ENCODE measurements at regions not wholly inside any gene's neighbourhood (a gene's known extent, or its start where the extent isn't known, plus 50 kb on each side); places are given as distances from the start of the nearest gene placed in this dataset.

GRCh38 chr13:31053091-31053490, 108.6 kb downstream of the HSPH1 start:
- no peak overlapping the region for H3K27ac Mint-ChIP-seq (ENCODE audit: low read depth, unreplicated experiment)
- no peaks in the 10 kb centered on the region for H3K36me3 Mint-ChIP-seq (ENCODE audit: insufficient read depth, unreplicated experiment)
- H3K9me3 Mint-ChIP-seq (ENCODE audit: unreplicated experiment) = no peaks in the 10 kb centered on the region
- BruUV-seq (replicated peaks) = no TSS peak
- H3K4me1 Mint-ChIP-seq (ENCODE audit: insufficient read depth, unreplicated experiment) = no peaks in the 10 kb centered on the region
- no peaks in the 10 kb centered on the region for H3K27me3 Mint-ChIP-seq (ENCODE audit: insufficient read depth, unreplicated experiment)
- POLR2A ChIA-PET = interaction anchor here (0.7 to 2.2 kb wide), 8 partner anchors 9 to 437 kb away, joined by 3 to 8 read pairs (median 4); no protein-coding TSS in a partner anchor
- H3K4me3 Mint-ChIP-seq (ENCODE audit: unreplicated experiment) = no peak overlapping the region
- no peak for TF ChIP-seq CTCF (IDR thresholded peaks at IDR 0.05; ENCODE audit: unreplicated experiment)
- intact Hi-C loops (cut with micrococcal nuclease) = no loop called here
- peak; percentile 88 for DNase-seq (ENCODE audit: unreplicated experiment)
- CTCF ChIA-PET = interaction anchor here (0.6 to 1.5 kb wide), 4 partner anchors 8 to 497 kb away, joined by 3 to 4 read pairs (median 3); no protein-coding TSS in a partner anchor

DNA sequence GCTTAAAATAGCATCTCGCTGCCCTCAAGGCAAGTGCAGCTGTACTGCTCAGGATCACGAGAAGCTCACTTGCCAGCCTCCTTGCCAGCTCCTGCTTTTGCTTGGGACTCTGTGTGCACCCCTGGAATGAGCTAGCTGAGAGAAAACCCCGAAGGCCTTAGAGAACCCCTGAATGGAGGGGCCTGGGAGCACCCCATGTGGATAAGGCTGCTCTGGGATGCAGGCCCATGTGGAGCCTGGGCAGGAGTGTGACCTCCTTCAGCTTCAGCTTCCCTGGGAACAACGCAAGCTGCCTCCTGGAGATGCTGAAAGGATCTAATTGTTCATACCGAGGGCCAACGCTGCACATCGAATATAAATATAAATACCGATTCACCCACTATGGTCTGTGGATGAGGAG, 109.2 kb downstream of the HSPH1 start:
- ChIA-PET POLR2A (interaction anchor here (0.6 to 2.2 kb wide), 6 partner anchors 14 to 108 kb away, joined by 3 to 8 read pairs (median 4); no protein-coding TSS in a partner anchor), CTCF (interaction anchor here (0.6 to 1.5 kb wide), 4 partner anchors 16 to 109 kb away, joined by 3 to 5 read pairs (median 3); no protein-coding TSS in a partner anchor)
- H3K4me1 Mint-ChIP-seq (ENCODE audit: insufficient read depth, unreplicated experiment) = no peaks in the 10 kb centered on the region
- H3K4me3 Mint-ChIP-seq (ENCODE audit: unreplicated experiment) = no peak overlapping the region
- TF ChIP-seq CTCF (IDR thresholded peaks at IDR 0.05; ENCODE audit: unreplicated experiment) = no peak
- H3K27ac Mint-ChIP-seq (ENCODE audit: low read depth, unreplicated experiment) = no peak overlapping the region
- no peaks in the 10 kb centered on the region for H3K27me3 Mint-ChIP-seq (ENCODE audit: insufficient read depth, unreplicated experiment)
- intact Hi-C loops (cut with micrococcal nuclease) = no loop called here
- no peaks in the 10 kb centered on the region for H3K9me3 Mint-ChIP-seq (ENCODE audit: unreplicated experiment)
- no peaks in the 10 kb centered on the region for H3K36me3 Mint-ChIP-seq (ENCODE audit: insufficient read depth, unreplicated experiment)
- no peak for DNase-seq (ENCODE audit: unreplicated experiment)
- no TSS peak for BruUV-seq (replicated peaks)

GRCh38 chr13:31051999-31052398, 109.7 kb downstream of the HSPH1 start:
- Mint-ChIP-seq H3K27ac (ENCODE audit: low read depth, unreplicated experiment) (no peak overlapping the region), H3K36me3 (ENCODE audit: insufficient read depth, unreplicated experiment) (no peaks in the 10 kb centered on the region), H3K27me3 (ENCODE audit: insufficient read depth, unreplicated experiment) (no peaks in the 10 kb centered on the region), H3K9me3 (ENCODE audit: unreplicated experiment) (no peaks in the 10 kb centered on the region), H3K4me1 (ENCODE audit: insufficient read depth, unreplicated experiment) (no peaks in the 10 kb centered on the region), H3K4me3 (ENCODE audit: unreplicated experiment) (no peak overlapping the region)
- intact Hi-C loops (cut with micrococcal nuclease) = no loop called here
- TF ChIP-seq CTCF (IDR thresholded peaks at IDR 0.05; ENCODE audit: unreplicated experiment) = no peak
- POLR2A ChIA-PET = interaction anchor here (0.6 to 2.2 kb wide), 3 partner anchors 15 to 108 kb away, joined by 3 to 8 read pairs (median 3); no protein-coding TSS in a partner anchor
- CTCF ChIA-PET = interaction anchor here (0.6 to 1.5 kb wide), 5 partner anchors 15 to 109 kb away, joined by 3 to 5 read pairs (median 3); no protein-coding TSS in a partner anchor
- no TSS peak for BruUV-seq (replicated peaks)
- DNase-seq (ENCODE audit: unreplicated experiment) = no peak

DNA sequence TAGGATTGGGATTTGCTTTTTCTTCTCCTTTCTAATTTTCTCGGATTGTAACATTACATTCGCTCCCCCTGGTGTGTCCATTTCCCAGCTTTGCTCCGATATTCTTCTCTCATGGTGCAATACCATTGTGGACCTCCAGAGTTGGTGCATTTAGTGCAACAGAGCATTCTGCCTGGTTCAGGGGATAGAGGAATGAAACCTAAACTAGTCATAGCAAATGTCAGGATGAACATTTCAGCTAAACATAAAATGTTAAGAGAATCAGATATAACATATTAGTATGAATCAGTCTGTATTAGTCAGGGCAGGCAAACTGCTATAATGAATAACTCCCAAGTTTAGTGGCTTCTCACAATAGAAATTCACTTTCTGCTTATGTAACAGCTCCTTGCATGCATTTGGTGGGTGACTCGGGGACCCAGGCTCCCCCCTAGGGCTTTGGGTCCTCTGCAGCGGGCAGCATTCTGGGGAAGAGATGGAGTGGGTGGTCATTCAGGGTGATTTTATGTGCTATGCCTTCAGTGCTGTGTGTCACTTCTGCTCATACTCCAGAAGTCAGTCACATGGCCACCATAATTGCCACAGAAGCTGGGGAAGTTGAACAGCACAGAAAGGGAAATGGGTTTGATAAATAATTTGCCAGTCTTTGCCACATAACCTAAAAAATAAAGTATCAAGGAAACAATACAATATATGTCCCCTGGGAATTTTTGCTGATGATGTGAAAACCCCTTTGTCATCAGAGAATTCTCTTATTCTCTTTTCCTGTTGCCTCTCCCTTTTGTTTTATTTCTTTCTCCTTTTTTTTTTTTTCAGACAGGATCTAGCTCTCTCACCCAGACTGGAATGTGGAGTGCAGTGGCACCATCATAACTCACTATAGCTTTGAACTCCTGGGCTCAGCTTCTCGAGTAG, 111.0 kb downstream of the HSPH1 start:
- intact Hi-C loops (cut with micrococcal nuclease) = no loop called here
- H3K36me3 Mint-ChIP-seq (ENCODE audit: insufficient read depth, unreplicated experiment) = no peaks in the 10 kb centered on the region
- ChIA-PET POLR2A (interaction anchor here (1.0 kb wide), 2 partner anchors 43 to 81 kb away, joined by 3 to 4 read pairs; no protein-coding TSS in a partner anchor), CTCF (interaction anchor here (0.6 to 1.4 kb wide), 6 partner anchors 16 to 1321 kb away, joined by 3 to 5 read pairs (median 3); no protein-coding TSS in a partner anchor)
- H3K4me3 Mint-ChIP-seq (ENCODE audit: unreplicated experiment) = no peak overlapping the region
- no peak for DNase-seq (ENCODE audit: unreplicated experiment)
- no peak for TF ChIP-seq CTCF (IDR thresholded peaks at IDR 0.05; ENCODE audit: unreplicated experiment)
- H3K27ac Mint-ChIP-seq (ENCODE audit: low read depth, unreplicated experiment) = no peak overlapping the region
- H3K27me3 Mint-ChIP-seq (ENCODE audit: insufficient read depth, unreplicated experiment) = no peaks in the 10 kb centered on the region
- no TSS peak for BruUV-seq (replicated peaks)
- H3K9me3 Mint-ChIP-seq (ENCODE audit: unreplicated experiment) = no peaks in the 10 kb centered on the region
- H3K4me1 Mint-ChIP-seq (ENCODE audit: insufficient read depth, unreplicated experiment) = peaks cover 2% of the 10 kb centered on the region
